Endothelial cell of umbilical vein (primary cell): ENCODE measurements at regions not wholly inside any gene's neighbourhood (a gene's known extent, or its start where the extent isn't known, plus 50 kb on each side); places are given as distances from the start of the nearest gene placed in this dataset.

Experiments used
- CTCF ChIP-seq, 2 donors: IDR thresholded peaks; 1 replicate in 1 of 2; 2 replicates in 1 of 2; pipeline ENCODE4 v1.5.1; 2011; ENCODE audit warnings: low read length in 2 of 2, mild to moderate bottlenecking in 2 of 2, moderate library complexity in 2 of 2, control low read depth in 1 of 2, inconsistent platforms in 1 of 2, low read depth in 1 of 2; ENCODE audit not compliant: insufficient read depth in 1 of 2; ENCODE audit errors: extremely low read depth in 1 of 2
- EZH2 ChIP-seq: IDR thresholded peaks from 2 replicates; pipeline ENCODE4 v1.6.1; 2012; ENCODE audit warnings: borderline replicate concordance, low read depth, mild to moderate bottlenecking, moderate library complexity, low read length, inconsistent platforms; ENCODE audit not compliant: severe bottlenecking
- GATA2 ChIP-seq: IDR thresholded peaks from 2 replicates; pipeline ENCODE4 v1.7.0; 2011; ENCODE audit warnings: low read depth, mild to moderate bottlenecking, moderate library complexity, mixed read lengths, low read length; ENCODE audit not compliant: insufficient read length, insufficient read depth
- JUN ChIP-seq: IDR thresholded peaks from 2 replicates; pipeline ENCODE4 v1.6.1; 2011; ENCODE audit warnings: borderline replicate concordance, low read depth; ENCODE audit not compliant: insufficient read length, insufficient read depth
- MAX ChIP-seq: IDR thresholded peaks from 2 replicates; pipeline ENCODE4 v1.6.1; 2011; ENCODE audit not compliant: insufficient read depth, insufficient read length
- MYC ChIP-seq: IDR thresholded peaks from one replicate; pipeline ENCODE4 v1.6.1; 2011; ENCODE audit warnings: mild to moderate bottlenecking, low read depth, low read length
- POLR2A ChIP-seq: IDR thresholded peaks from 2 replicates; pipeline ENCODE4 v1.6.1; 2012; ENCODE audit warnings: low read depth, mild to moderate bottlenecking, control low read depth, low read length
- POLR2AphosphoS5 ChIP-seq: IDR thresholded peaks from 2 replicates; pipeline ENCODE4 v1.6.1; 2012; ENCODE audit warnings: low read depth, mild to moderate bottlenecking, control low read depth, low read length, moderate library complexity; ENCODE audit not compliant: insufficient read depth

- TF ChIP-seq POLR2A (no peak), CTCF (IDR thresholded peaks at IDR 0.05; ENCODE audit: extremely low read depth in 1 of 2, insufficient read depth in 1 of 2, low read depth in 1 of 2, low read length in 2 of 2) (no peak), POLR2AphosphoS5 (no peak), GATA2 (no peak), JUN (no peak), MYC (no peak), EZH2 (no peak), MAX (no peak)
Measured at GRCh38 chr13:60244381-60244780, 80.7 kb upstream of the DIAPH3 start.
